ENCODE measurements at regions not wholly inside any gene's neighbourhood (a gene's known extent, or its start where the extent isn't known, plus 50 kb on each side); places are given as distances from the start of the nearest gene placed in this dataset.

DNA sequence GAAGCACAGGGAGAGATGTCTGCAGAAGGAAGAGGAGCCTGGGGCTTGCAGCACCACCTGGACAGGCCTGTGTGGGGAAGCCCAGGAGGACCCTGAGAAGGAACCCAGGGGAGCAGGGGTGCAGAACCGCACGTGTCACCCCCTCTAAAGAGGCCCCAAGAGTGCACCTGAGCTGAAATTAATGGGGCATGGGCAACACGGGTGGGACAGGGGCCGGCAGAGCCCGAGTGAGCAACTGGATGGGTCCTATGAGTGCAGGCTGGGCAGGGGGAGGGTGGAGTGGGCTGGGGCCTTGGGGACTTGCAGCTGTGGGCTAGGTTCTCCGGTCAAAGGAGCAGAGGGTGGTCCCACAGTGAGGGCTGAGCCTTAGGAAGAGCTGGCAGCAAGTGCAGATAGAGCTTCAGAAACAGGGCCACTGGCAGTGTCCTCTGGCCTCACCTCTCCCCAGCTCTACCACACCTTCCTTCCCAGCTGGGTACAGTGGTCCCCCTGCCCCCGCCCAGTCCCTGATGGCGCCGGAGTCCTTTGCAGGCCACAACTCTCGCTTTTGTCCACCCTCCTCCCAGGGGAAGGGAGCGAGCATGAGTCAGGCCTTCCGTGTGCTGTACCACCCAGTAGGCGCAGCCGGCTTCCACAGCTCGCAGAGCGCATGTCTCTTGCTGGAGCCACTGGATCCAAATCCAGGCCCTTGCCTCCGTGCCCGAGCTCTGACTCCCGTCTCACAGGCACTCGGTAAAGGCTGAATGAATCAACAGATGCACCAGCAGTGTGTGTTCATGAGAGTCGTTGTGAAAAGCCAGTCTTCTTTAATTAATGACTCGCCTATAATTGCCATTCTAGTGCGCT is 131.6 kb downstream of the HMX1 start:
- no peak overlapping the region for H3K4me3 ChIP-seq
- DNase-seq (ENCODE audit: low spot score), result no peak
- TF ChIP-seq, protein P1, sequence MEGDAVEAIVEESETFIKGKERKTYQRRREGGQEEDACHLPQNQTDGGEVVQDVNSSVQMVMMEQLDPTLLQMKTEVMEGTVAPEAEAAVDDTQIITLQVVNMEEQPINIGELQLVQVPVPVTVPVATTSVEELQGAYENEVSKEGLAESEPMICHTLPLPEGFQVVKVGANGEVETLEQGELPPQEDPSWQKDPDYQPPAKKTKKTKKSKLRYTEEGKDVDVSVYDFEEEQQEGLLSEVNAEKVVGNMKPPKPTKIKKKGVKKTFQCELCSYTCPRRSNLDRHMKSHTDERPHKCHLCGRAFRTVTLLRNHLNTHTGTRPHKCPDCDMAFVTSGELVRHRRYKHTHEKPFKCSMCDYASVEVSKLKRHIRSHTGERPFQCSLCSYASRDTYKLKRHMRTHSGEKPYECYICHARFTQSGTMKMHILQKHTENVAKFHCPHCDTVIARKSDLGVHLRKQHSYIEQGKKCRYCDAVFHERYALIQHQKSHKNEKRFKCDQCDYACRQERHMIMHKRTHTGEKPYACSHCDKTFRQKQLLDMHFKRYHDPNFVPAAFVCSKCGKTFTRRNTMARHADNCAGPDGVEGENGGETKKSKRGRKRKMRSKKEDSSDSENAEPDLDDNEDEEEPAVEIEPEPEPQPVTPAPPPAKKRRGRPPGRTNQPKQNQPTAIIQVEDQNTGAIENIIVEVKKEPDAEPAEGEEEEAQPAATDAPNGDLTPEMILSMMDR (IDR thresholded peaks at IDR 0.05), result no peak

DNA sequence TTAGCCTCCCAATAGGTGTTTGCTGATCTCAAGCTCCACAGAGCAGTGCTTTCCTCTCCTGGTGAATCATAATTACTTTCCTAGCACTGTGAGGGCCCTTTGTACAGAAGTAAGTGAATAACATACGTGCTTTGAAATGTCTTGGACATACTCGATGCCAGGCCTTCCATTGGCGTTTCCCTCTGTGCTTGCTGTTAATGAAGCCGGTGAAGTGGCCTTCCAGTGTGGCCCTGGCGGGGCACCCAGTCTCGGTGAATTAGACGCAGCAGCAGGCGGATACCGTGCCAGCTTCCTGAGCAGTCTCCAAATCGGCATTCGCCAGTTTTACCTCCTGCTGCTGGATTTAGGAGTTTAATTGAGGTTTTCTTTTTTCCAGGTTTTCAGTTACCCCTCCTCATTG is 132.3 kb downstream of the HMX1 start:
- TF ChIP-seq, protein P1 (IDR thresholded peaks at IDR 0.05), result no peak
- no peak overlapping the region for H3K4me3 ChIP-seq
- no peak overlapping the region for H3K27ac ChIP-seq
- DNase-seq (ENCODE audit: low spot score), result no peak

More for the DNA sequence above, 131.6 kb downstream of the HMX1 start:
- H3K27ac ChIP-seq, result no peak overlapping the region

DNA sequence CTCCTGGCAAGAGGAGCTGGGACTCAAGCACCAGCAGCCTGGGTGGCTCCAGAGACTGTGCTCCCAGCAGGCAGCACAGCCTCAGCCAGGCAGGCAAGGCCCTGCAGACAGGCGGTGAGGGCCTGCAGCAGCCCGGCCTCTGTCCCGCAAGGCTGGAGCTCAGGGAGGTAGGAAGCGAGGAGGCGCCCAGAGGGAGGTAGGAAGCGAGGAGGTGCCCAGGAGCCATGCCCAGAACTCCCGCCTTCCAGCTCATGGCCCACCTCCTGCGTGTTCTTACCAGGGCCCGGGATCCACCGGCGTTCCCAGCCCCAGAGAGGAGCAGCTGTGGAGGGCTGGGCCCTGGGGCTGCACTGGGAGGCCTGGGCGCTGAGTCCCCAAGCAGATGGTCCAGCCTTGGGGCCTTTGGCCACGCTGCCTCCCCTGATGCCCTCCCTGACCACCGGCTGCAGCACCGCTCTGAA is 133.1 kb downstream of the HMX1 start:
- Histone ChIP-seq H3K27ac (no peak overlapping the region), H3K4me3 (no peak overlapping the region)
- DNase-seq (ENCODE audit: low spot score), result no peak
- TF ChIP-seq, protein P1 (IDR thresholded peaks at IDR 0.05), result no peak

DNA sequence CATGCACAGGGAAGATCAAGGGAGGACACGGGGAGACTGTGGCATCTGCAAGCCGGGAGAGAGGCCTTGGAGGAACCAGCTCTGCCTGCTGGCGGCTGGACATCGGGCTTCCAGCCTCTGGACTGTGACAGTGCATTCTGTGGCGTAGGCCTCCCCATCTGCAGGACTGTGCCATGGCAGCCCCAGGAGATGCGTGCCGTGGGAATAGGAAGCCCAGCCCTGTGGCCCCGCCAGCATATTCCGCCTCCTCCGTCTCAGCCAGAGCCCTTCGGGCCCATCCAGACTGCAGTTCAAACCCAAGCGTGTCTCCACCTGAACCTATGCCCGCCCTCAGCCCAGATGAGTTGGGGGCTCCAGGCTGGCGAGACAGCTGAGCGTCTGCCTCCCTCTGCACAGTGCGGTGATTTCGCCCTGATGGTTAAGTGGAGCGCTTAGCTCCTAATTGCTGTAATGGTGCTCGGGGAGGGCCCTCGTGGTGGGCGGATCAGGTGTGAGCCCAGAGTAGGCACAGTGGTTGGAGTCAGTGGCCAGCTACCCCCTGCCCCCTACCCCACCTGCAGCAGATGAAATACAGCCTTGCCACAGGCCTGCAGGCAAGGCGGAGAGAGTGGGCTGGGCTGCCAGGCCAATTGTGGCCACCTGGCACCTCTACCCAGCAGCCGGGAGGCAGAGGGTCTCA is 133.9 kb downstream of the HMX1 start:
- no peak overlapping the region for H3K4me3 ChIP-seq
- TF ChIP-seq, protein P1 (IDR thresholded peaks at IDR 0.05), result no peak
- no peak overlapping the region for H3K27ac ChIP-seq
- no peak for DNase-seq (ENCODE audit: low spot score)

DNA sequence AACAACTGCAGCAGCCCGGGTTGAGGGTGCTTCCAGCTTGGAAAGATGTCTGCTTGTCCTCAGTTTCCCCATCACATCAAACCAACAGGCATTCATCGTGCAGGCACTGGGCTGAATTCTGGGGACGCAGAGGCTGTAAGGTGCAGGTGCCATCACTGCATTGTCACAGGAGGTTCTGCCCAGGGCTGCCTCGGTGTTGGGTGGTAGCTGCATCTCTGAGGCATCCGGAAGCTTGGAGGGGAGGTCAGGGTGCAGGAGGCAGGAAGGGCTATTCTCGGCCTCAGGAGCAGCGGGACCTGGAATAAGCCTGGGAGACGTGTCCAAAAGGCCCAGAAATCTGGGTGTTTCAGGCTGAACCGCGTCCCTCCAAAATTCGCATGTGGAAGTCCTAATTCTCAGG is 134.6 kb downstream of the HMX1 start:
- Histone ChIP-seq H3K27ac (no peak overlapping the region), H3K4me3 (no peak overlapping the region)
- DNase-seq (ENCODE audit: low spot score), result no peak
- TF ChIP-seq, protein P1 (IDR thresholded peaks at IDR 0.05), result no peak

DNA sequence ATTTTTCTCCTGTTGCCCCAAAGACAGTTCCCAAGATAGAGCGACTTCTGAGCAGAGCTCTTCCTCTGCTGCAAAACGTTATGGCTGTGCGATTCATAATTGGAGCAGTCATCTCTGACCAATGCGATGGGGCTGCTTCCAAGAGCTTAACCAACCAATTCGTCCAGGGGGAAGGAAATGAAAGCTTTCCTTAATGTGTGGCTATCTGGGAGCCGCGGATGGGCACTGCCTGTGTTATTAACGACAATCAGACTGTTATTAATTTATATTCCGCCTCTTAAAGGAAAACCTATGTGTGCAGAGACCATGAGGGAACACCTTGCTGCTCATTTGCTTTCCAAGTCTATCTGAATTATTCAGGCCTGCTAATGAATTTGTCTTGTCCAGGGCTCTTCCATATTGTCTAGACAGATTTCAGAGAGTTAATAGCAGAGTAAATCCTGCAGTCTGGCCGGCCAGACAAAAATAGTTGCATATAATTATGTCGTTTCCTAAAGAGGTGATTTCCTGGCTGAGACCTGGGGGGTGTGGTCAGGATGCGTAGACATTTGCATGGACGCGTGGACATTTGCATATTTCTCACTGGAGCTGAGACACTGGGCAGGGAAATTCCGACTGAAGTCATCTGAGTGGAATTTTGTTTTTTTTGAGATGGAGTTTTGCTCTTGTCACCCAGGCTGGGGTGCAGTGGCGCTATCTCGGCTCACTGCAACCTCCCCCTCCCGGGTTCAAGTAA is 135.4 kb downstream of the HMX1 start:
- no peak overlapping the region for H3K27ac ChIP-seq
- no peak for DNase-seq (ENCODE audit: low spot score)
- TF ChIP-seq, protein P1 (IDR thresholded peaks at IDR 0.05), result no peak
- no peak overlapping the region for H3K4me3 ChIP-seq

Measured in coronary artery (tissue), 2 donors.